HCT116 (cell line): ENCODE measurements at regions not wholly inside any gene's neighbourhood (a gene's known extent, or its start where the extent isn't known, plus 50 kb on each side); places are given as distances from the start of the nearest gene placed in this dataset.
A peak's percentile ranks its signal among the peaks of the same experiment; 100 is the strongest.

Experiments used
- ATAC-seq: fragments of 200-7000 bp; cut with Tn5 transposase; 2 replicates; pipeline ENCODE4 v1.9.1; 2020; ENCODE audit warnings: mild to moderate bottlenecking, moderate library complexity
- BruUV-seq: library from RNA; stranded (reverse); fragments of 400-500 nt; replicated peaks from 2 replicates; lab custom pipeline; 2021; lab: Mats Ljungman, UMichigan
- CTCF ChIA-PET: fragments of 300-600 bp; sonication (Branson Sonifier 250); formaldehyde crosslinking; loops from one replicate; lab custom pipeline; 2021; ENCODE audit warnings: antibody characterized with exemption; lab: Charles Lee
- POLR2A ChIA-PET: fragments of 300-600, 350-600 bp; sonication (Branson Sonifier 250); formaldehyde crosslinking; loops from one replicate; lab custom pipeline; 2021; ENCODE audit warnings: antibody characterized with exemption; lab: Charles Lee
- RAD21 ChIA-PET, 2 experiments: fragments of 300-600 bp; sonication (Branson Sonifier 250); formaldehyde crosslinking; loops; one replicate each; lab custom pipeline; 2023; ENCODE audit warnings: low total read pairs in 2 of 2; ENCODE audit not compliant: uncharacterized antibody in 2 of 2, unreplicated experiment in 2 of 2, low non-redundant PET in 1 of 2; lab: Charles Lee
- DNase-seq: peaks from one replicate; pipeline ENCODE4 v3.0.0-alpha.2; 2010; ENCODE audit warnings: low read depth, low spot score
- H2AFZ ChIP-seq: fragments of 200-600 bp; shearing (Covaris generic), sonication (generic); 2 replicates; pipeline ENCODE4 v1.6.1; 2017; ENCODE audit warnings: low read depth, mixed run types, mixed read lengths, antibody characterized with exemption, low read length; ENCODE audit not compliant: poor library complexity, severe bottlenecking
- H3K27ac ChIP-seq: 2 replicates; pipeline ENCODE4 v1.5.1; 2012; ENCODE audit warnings: low read depth, low read length
- H3K27me3 ChIP-seq: fragments of 200-600 bp; sonication (generic); 2 replicates; pipeline ENCODE4 v1.6.1; 2016; ENCODE audit warnings: mixed run types, low read length, mixed read lengths; ENCODE audit not compliant: insufficient read depth
- H3K36me3 ChIP-seq, 2 experiments: fragments of 200-500 bp in 1 of 2; fragments of 200-600 bp in 1 of 2; sonication (Bioruptor generic) in 1 of 2; sonication (generic) in 1 of 2; 2 replicates each; pipeline versions ENCODE4 v1.5.1 to v1.6.1; 2014 to 2016; ENCODE audit warnings: low read length in 2 of 2, inconsistent platforms in 1 of 2, mixed read lengths in 1 of 2, mixed run types in 1 of 2; ENCODE audit not compliant: insufficient read depth in 2 of 2, control insufficient read depth in 1 of 2
- H3K4me1 ChIP-seq, 2 experiments: fragments of 200-600 bp in 1 of 2; sonication (generic) in 1 of 2; 2 replicates each; pipeline versions ENCODE4 v1.5.1 to v1.6.1; 2012 to 2017; ENCODE audit warnings: low read length in 2 of 2, inconsistent platforms in 1 of 2, mild to moderate bottlenecking in 1 of 2, mixed read lengths in 1 of 2, mixed run types in 1 of 2, moderate library complexity in 1 of 2; ENCODE audit not compliant: insufficient read depth in 2 of 2, control insufficient read depth in 1 of 2
- H3K4me2 ChIP-seq: fragments of 200-600 bp; sonication (generic); 2 replicates; pipeline ENCODE4 v1.6.1; 2017; ENCODE audit warnings: mixed run types, low read length, mixed read lengths
- H3K4me3 ChIP-seq, 2 experiments: fragments of 200-600 bp in 1 of 2; sonication (generic) in 1 of 2; replicated peaks in 1 of 2; 2 replicates each; pipeline ENCODE4 v1.5.1; 2011 to 2016; ENCODE audit warnings: low read length in 2 of 2, control low read depth in 1 of 2, low read depth in 1 of 2, mild to moderate bottlenecking in 1 of 2, mixed read lengths in 1 of 2, mixed run types in 1 of 2
- H3K79me2 ChIP-seq: fragments of 200-600 bp; sonication (generic); 2 replicates; pipeline ENCODE4 v1.6.1; 2017; ENCODE audit warnings: mild to moderate bottlenecking, mixed run types, low read length, moderate library complexity, mixed read lengths; ENCODE audit not compliant: insufficient read depth
- H3K9ac ChIP-seq: fragments of 200-600 bp; sonication (generic); 2 replicates; pipeline ENCODE4 v1.6.1; 2016; ENCODE audit warnings: low read length, mixed read lengths
- H3K9me2 ChIP-seq: fragments of 200-600 bp; sonication (generic), shearing (Covaris generic); 2 replicates; pipeline ENCODE4 v1.6.1; 2017; ENCODE audit warnings: mixed run types, mild to moderate bottlenecking, moderate library complexity; ENCODE audit not compliant: insufficient read depth
- H3K9me3 ChIP-seq, 2 experiments: fragments of 200-500 bp in 1 of 2; fragments of 200-600 bp in 1 of 2; sonication (Bioruptor generic) in 1 of 2; sonication (generic) in 1 of 2; 2 replicates each; pipeline ENCODE4 v1.6.1; 2014 to 2017; ENCODE audit warnings: low read length in 2 of 2, mixed read lengths in 2 of 2, inconsistent platforms in 1 of 2, low read depth in 1 of 2, mild to moderate bottlenecking in 1 of 2, mixed run types in 1 of 2, moderate library complexity in 1 of 2; ENCODE audit not compliant: control insufficient read depth in 1 of 2, insufficient read depth in 1 of 2
- H4K20me1 ChIP-seq: fragments of 200-600 bp; sonication (generic), shearing (Covaris generic); 2 replicates; pipeline ENCODE4 v1.6.1; 2017; ENCODE audit warnings: mixed run types, mild to moderate bottlenecking, moderate library complexity; ENCODE audit not compliant: insufficient read depth
- CBX3 ChIP-seq: IDR thresholded peaks from 2 replicates; pipeline ENCODE4 v1.6.1; 2012; ENCODE audit warnings: low read depth
- CEBPB ChIP-seq: IDR thresholded peaks from 2 replicates; pipeline ENCODE4 v1.6.1; 2012; ENCODE audit warnings: low read depth
- EZH2 ChIP-seq: fragments of 200-600 bp; sonication (generic); IDR thresholded peaks from 2 replicates; pipeline ENCODE4 v1.6.1; 2017; ENCODE audit warnings: antibody characterized with exemption, mixed run types
- FOSL1 ChIP-seq: IDR thresholded peaks from 2 replicates; pipeline ENCODE4 v1.6.1; 2012; ENCODE audit warnings: low read depth
- JUND ChIP-seq: IDR thresholded peaks from 2 replicates; pipeline ENCODE4 v1.6.1; 2012
- POLR2A ChIP-seq: IDR thresholded peaks from 2 replicates; pipeline ENCODE4 v1.7.0; 2011; ENCODE audit warnings: borderline replicate concordance; ENCODE audit not compliant: insufficient read depth, insufficient read length; ENCODE audit errors: extremely low read depth
- POLR2AphosphoS5 ChIP-seq: IDR thresholded peaks from 2 replicates; pipeline ENCODE4 v1.6.1; 2011; ENCODE audit warnings: mild to moderate bottlenecking, low read depth, low read length, moderate library complexity
- SIN3A ChIP-seq: IDR thresholded peaks from 2 replicates; pipeline ENCODE4 v1.6.1; 2012; ENCODE audit warnings: low read depth
- SRF ChIP-seq: IDR thresholded peaks from 2 replicates; pipeline ENCODE4 v1.6.1; 2012; ENCODE audit warnings: low read depth
- TCF7L2 ChIP-seq: IDR thresholded peaks from 2 replicates; pipeline ENCODE4 v1.7.0; 2011; ENCODE audit warnings: borderline replicate concordance, inconsistent platforms; ENCODE audit not compliant: insufficient read depth, insufficient read length; ENCODE audit errors: extremely low read depth
- ZFX ChIP-seq: fragments of 450-650 bp; IDR thresholded peaks from 2 replicates; pipeline ENCODE4 v1.6.1; 2017
- ZNF274 ChIP-seq: fragments of 200-500 bp; sonication (Bioruptor generic); IDR thresholded peaks from 2 replicates; pipeline ENCODE4 v1.6.1; 2014; ENCODE audit warnings: mild to moderate bottlenecking, low read depth, low read length, inconsistent platforms
- intact Hi-C: fragments of 100-400 bp; cut with micrococcal nuclease; formaldehyde crosslinking; loops from 2 replicates; pipeline ENCODE4 v1.10.0; 2022
- TF ChIP-seq, protein P1 (sequence below): IDR thresholded peaks from 2 replicates; pipeline ENCODE4 v1.6.1; 2012
- TF ChIP-seq, protein P2 (sequence below), 3 experiments: fragments of 200-600 bp in 1 of 3; sonication (generic) in 1 of 3; IDR thresholded peaks in 2 of 3; conservative IDR thresholded peaks in 1 of 3; 2 replicates each; pipeline ENCODE4 v1.5.1; 2012 to 2017; ENCODE audit warnings: low read depth in 2 of 3, low read length in 2 of 3, antibody characterized with exemption in 1 of 3, borderline replicate concordance in 1 of 3, control low read depth in 1 of 3, mild to moderate bottlenecking in 1 of 3, mixed read lengths in 1 of 3, mixed run types in 1 of 3, moderate library complexity in 1 of 3; ENCODE audit not compliant: insufficient read depth in 1 of 3
- TF ChIP-seq, protein P3 (sequence below): IDR thresholded peaks from 2 replicates; pipeline ENCODE4 v1.6.1; 2011; ENCODE audit warnings: mild to moderate bottlenecking, low read length, moderate library complexity; ENCODE audit not compliant: insufficient replicate concordance; ENCODE audit errors: extremely low read depth
- TF ChIP-seq, protein P4 (sequence below): IDR thresholded peaks from 2 replicates; pipeline ENCODE4 v1.6.1; 2012

DNA sequence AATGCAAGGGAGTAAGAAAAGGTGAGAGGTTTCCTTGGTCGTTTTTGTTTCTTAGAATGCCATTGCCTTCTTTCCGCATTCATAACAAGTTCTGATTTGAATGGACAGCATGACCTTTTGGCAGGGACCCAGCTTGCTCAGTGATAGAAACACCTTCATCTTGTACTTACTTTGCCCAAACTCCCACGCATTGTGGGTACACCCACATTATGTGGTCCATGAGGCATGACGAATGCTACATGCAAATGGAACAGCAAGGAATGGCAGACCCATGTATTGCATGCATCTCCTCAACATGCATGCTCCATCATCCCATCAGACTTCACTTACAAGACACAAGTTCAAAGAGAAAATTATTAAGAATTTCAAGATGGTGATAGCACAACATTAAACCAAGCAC lies 102.8 kb downstream of the CDC7 start:
- Histone ChIP-seq H3K4me3 (no peak overlapping the region), H3K4me1 (peaks cover 0 to under 1% of the 10 kb centered on the region in 2 experiments; a peak in 1 of 4 replicates), H2AFZ (no peak overlapping the region), H3K4me2 (no peak overlapping the region), H3K9me3 (no peaks in the 10 kb centered on the region), H3K9ac (no peak overlapping the region), H3K9me2 (no peaks in the 10 kb centered on the region), H3K36me3 (no peaks in the 10 kb centered on the region), H3K27me3 (no peaks in the 10 kb centered on the region), H3K27ac (no peak overlapping the region), H4K20me1 (no peaks in the 10 kb centered on the region), H3K79me2 (no peaks in the 10 kb centered on the region)
- BruUV-seq = no TSS peak
- ATAC-seq (no peak), DNase-seq (no peak)
- ChIA-PET CTCF (no interaction called here), POLR2A (no interaction called here), RAD21 (no interaction called here)
- intact Hi-C loops = no loop called here
- TF ChIP-seq SIN3A = no peak
- no peak for TF ChIP-seq TCF7L2
- TF ChIP-seq POLR2A = no peak
- no peak for TF ChIP-seq JUND
- no peak for TF ChIP-seq ZNF274
- TF ChIP-seq CBX3 = no peak
- TF ChIP-seq, protein P1, sequence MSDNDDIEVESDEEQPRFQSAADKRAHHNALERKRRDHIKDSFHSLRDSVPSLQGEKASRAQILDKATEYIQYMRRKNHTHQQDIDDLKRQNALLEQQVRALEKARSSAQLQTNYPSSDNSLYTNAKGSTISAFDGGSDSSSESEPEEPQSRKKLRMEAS = no peak
- no peak for TF ChIP-seq SRF
- TF ChIP-seq ZFX = no peak

DNA sequence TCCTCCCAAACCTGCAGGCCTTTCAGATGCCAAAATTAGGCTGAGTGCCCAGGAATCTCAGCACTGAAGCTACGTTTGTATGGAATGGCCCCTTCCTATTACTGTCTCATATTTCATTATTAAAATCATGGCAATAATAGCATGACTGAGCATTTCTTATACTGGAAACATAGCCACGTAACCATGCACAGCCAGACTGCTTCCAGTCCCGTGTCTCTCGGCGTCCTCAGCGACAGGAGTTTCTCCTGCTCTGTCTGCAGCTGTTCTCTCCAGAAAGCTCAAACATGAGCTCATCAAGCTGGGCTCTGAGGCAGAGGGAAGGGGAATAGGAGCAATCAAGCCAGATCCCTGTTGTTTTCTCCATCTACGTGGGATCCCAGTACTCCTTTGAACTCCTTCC lies 104.0 kb downstream of the CDC7 start:
- ATAC-seq (no peak), DNase-seq (no peak)
- H3K36me3 ChIP-seq = no peaks in the 10 kb centered on the region
- intact Hi-C loops = no loop called here
- no peak overlapping the region for H3K9ac ChIP-seq
- no peaks in the 10 kb centered on the region for H3K79me2 ChIP-seq
- H3K9me2 ChIP-seq = no peaks in the 10 kb centered on the region
- peaks cover 5 to 13% of the 10 kb centered on the region in 2 experiments; a peak in 3 of 4 replicates for H3K4me1 ChIP-seq
- POLR2A ChIA-PET = no interaction called here
- H3K4me2 ChIP-seq = no peak overlapping the region
- no peaks in the 10 kb centered on the region for H3K9me3 ChIP-seq
- H3K27me3 ChIP-seq = no peaks in the 10 kb centered on the region
- no peak overlapping the region for H3K4me3 ChIP-seq
- CTCF ChIA-PET = no interaction called here
- H3K27ac ChIP-seq = no peak overlapping the region
- H2AFZ ChIP-seq = peak overlapping the region; percentile 16
- BruUV-seq = no TSS peak
- H4K20me1 ChIP-seq = no peaks in the 10 kb centered on the region
- RAD21 ChIA-PET = no interaction called here
- TF ChIP-seq, protein P1 = no peak
- TF ChIP-seq, protein P2, sequence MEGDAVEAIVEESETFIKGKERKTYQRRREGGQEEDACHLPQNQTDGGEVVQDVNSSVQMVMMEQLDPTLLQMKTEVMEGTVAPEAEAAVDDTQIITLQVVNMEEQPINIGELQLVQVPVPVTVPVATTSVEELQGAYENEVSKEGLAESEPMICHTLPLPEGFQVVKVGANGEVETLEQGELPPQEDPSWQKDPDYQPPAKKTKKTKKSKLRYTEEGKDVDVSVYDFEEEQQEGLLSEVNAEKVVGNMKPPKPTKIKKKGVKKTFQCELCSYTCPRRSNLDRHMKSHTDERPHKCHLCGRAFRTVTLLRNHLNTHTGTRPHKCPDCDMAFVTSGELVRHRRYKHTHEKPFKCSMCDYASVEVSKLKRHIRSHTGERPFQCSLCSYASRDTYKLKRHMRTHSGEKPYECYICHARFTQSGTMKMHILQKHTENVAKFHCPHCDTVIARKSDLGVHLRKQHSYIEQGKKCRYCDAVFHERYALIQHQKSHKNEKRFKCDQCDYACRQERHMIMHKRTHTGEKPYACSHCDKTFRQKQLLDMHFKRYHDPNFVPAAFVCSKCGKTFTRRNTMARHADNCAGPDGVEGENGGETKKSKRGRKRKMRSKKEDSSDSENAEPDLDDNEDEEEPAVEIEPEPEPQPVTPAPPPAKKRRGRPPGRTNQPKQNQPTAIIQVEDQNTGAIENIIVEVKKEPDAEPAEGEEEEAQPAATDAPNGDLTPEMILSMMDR (IDR thresholded peaks at IDR 0.05 in 2 of 3, conservative IDR thresholded peaks at IDR 0.05 in 1 of 3; ENCODE audit: borderline replicate concordance in 1 of 3, insufficient read depth in 1 of 3, low read depth in 2 of 3, low read length in 2 of 3) = no peak
- TF ChIP-seq SIN3A (no peak), EZH2 (no peak), FOSL1 (no peak), POLR2AphosphoS5 (no peak), CBX3 (no peak), CEBPB (no peak), ZNF274 (no peak), JUND (no peak)
- TF ChIP-seq, protein P3, sequence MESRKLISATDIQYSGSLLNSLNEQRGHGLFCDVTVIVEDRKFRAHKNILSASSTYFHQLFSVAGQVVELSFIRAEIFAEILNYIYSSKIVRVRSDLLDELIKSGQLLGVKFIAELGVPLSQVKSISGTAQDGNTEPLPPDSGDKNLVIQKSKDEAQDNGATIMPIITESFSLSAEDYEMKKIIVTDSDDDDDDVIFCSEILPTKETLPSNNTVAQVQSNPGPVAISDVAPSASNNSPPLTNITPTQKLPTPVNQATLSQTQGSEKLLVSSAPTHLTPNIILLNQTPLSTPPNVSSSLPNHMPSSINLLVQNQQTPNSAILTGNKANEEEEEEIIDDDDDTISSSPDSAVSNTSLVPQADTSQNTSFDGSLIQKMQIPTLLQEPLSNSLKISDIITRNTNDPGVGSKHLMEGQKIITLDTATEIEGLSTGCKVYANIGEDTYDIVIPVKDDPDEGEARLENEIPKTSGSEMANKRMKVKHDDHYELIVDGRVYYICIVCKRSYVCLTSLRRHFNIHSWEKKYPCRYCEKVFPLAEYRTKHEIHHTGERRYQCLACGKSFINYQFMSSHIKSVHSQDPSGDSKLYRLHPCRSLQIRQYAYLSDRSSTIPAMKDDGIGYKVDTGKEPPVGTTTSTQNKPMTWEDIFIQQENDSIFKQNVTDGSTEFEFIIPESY = no peak
- TF ChIP-seq, protein P4, sequence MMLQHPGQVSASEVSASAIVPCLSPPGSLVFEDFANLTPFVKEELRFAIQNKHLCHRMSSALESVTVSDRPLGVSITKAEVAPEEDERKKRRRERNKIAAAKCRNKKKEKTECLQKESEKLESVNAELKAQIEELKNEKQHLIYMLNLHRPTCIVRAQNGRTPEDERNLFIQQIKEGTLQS = no peak
